ENCODE measurements at regions not wholly inside any gene's neighbourhood (a gene's known extent, or its start where the extent isn't known, plus 50 kb on each side); places are given as distances from the start of the nearest gene placed in this dataset.

GRCh38 chr10:10178476-10178875, 839.2 kb upstream of the CELF2 start:
- no peak overlapping the region for H3K4me3 ChIP-seq (ENCODE audit: low read depth, low read length)
- TF ChIP-seq CTCF (conservative IDR thresholded peaks at IDR 0.05; ENCODE audit: low read depth, low read length) = no peak
- no peak for DNase-seq (ENCODE audit: low read depth)

GRCh38 chr10:10193848-10194247, 823.8 kb upstream of the CELF2 start:
- H3K4me3 ChIP-seq (ENCODE audit: low read depth, low read length) = no peak overlapping the region
- no peak for DNase-seq (ENCODE audit: low read depth)
- no peak for TF ChIP-seq CTCF (conservative IDR thresholded peaks at IDR 0.05; ENCODE audit: low read depth, low read length)

GRCh38 chr10:10196701-10197100, 821.0 kb upstream of the CELF2 start:
- no peak for DNase-seq (ENCODE audit: low read depth)
- H3K4me3 ChIP-seq (ENCODE audit: low read depth, low read length) = no peak overlapping the region
- no peak for TF ChIP-seq CTCF (conservative IDR thresholded peaks at IDR 0.05; ENCODE audit: low read depth, low read length)

GRCh38 chr10:10197423-10197822, 820.2 kb upstream of the CELF2 start:
- TF ChIP-seq CTCF (conservative IDR thresholded peaks at IDR 0.05; ENCODE audit: low read depth, low read length) = no peak
- no peak overlapping the region for H3K4me3 ChIP-seq (ENCODE audit: low read depth, low read length)
- DNase-seq (ENCODE audit: low read depth) = no peak

GRCh38 chr10:10198363-10198762, 819.3 kb upstream of the CELF2 start:
- DNase-seq (ENCODE audit: low read depth) = no peak
- no peak overlapping the region for H3K4me3 ChIP-seq (ENCODE audit: low read depth, low read length)
- no peak for TF ChIP-seq CTCF (conservative IDR thresholded peaks at IDR 0.05; ENCODE audit: low read depth, low read length)

- DNase-seq (ENCODE audit: low read depth) = no peak
- TF ChIP-seq CTCF (conservative IDR thresholded peaks at IDR 0.05; ENCODE audit: low read depth, low read length) = no peak
- H3K4me3 ChIP-seq (ENCODE audit: low read depth, low read length) = no peak overlapping the region
Measured at GRCh38 chr10:10204415-10204814, 813.3 kb upstream of the CELF2 start.

- DNase-seq (ENCODE audit: low read depth) = no peak
- no peak for TF ChIP-seq CTCF (conservative IDR thresholded peaks at IDR 0.05; ENCODE audit: low read depth, low read length)
- H3K4me3 ChIP-seq (ENCODE audit: low read depth, low read length) = no peak overlapping the region
Measured at GRCh38 chr10:10205906-10206305, 811.8 kb upstream of the CELF2 start.

Measured in choroid plexus epithelial cell (primary cell).